AG08396 (cell line): ENCODE measurements at regions not wholly inside any gene's neighbourhood (a gene's known extent, or its start where the extent isn't known, plus 50 kb on each side); places are given as distances from the start of the nearest gene placed in this dataset.
A peak's percentile ranks its signal among the peaks of the same experiment; 100 is the strongest.
"Not testable (repeated sequence)": the region's sequence is repeated elsewhere in the genome, so short reads cannot be mapped to it uniquely, and the experiment has no call there.

Experiments used
- DNase-seq: peaks from one replicate; pipeline ENCODE4 v3.0.0; 2012; ENCODE audit warnings: low spot score, mixed read lengths

DNA sequence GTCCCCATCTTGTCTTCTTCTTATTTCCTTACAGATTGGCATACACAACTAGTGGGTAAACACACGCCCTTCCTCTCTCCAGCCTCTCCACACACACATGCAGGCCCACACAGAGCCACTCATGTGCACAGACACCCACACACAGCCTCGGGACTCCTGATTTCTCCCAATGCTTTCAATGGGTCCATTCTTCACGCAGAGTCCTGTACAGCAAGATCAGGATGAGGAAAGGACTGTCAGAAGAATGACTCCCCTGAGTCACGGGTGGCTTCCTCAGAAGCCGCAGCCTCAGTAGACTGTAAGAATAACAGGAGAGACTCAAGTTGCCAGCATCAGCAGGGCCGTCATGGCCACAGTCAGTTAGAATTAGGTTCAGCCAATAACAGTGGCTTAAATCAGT is 109.1 kb upstream of the GLI2 start:
- DNase-seq: no peak

DNA sequence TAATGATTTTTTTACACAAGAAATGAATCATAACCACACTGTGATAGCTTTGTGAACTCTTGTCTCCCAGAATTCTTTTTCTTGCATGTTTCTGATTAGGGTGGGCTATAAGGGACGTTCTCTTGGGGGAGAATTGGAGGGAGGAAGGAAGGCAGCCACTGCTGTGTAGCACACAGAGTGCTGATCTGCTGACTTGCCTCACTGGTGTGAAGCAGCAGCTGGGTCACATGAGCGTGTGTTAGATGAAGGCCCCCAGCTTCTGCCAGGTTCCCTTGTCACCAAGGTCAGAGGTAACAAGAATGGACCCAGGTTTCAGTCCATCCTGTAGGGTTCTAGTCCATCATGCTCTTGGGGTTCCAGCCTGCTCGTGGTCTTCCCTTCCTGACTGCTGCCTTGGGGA is 107.4 kb upstream of the GLI2 start:
- no peak for DNase-seq

- DNase-seq: no peak
These were observed 106.3 kb upstream of the GLI2 start for GRCh38 chr2:120629241-120629895.

- DNase-seq: no peak
These were observed 105.5 kb upstream of the GLI2 start for GRCh38 chr2:120630031-120630701.

DNA sequence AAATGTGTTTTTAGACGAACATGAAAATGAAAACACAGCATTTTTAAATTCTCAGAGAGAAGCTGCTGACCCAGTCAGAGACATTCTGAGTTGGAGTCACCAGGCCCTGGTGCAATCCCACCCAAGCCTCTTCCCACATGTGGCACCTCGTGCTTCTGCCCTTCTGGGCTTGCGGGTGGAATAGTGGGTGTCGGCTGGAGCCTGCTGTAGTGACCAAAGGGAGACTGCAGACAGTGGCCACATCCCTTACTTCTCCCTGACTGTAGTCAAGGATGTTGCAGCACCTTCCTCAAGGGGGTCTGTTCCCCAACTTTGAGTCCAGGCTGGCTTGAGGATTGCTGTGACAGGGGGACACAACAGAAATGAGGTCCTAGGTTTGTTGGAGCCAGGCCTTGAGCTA is 104.4 kb upstream of the GLI2 start:
- no peak for DNase-seq

GRCh38 chr2:120631724-120632123 is 103.9 kb upstream of the GLI2 start:
- DNase-seq: no peak

DNA sequence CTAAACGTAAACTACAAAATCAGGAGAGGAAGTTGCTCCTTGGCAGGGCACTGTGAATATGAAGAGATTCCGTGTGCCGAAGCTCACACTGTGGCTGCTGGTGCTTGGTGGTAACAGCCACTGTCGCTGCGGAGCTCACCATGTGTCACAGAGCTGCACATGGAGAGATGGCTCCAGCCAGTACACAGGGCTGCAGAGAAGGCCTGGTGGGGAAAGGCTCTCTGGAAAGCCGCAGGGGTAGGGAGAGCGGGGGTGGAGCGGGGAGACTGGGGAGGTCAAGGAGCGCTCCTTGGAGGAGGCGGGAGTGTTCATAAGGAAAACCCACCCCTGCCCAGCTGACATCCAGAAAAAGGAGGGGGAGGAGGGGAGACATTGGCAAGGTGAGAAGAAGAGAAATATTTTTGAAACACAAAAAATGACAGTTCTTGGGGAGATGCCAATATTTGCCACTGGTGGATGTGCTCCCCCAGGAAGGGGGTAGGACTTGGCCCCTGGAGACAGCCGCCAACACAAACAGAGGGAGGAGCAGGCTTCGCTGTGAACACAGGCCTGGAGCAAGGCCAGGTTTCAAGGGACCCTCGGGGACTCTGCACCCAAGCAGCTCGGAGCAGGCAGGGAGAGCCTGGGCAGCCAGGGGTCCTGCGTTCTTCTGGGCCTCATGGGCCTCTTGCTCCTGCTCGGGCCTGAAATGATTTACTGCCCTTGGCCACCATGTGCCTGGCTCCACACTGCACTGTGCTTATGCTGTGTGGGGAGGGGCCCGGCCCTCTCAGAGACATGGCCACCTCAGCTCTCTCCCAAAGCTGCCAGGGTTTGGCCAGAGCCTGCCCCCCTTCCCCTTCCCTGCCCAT is 102.6 kb upstream of the GLI2 start:
- DNase-seq: no peak

DNA sequence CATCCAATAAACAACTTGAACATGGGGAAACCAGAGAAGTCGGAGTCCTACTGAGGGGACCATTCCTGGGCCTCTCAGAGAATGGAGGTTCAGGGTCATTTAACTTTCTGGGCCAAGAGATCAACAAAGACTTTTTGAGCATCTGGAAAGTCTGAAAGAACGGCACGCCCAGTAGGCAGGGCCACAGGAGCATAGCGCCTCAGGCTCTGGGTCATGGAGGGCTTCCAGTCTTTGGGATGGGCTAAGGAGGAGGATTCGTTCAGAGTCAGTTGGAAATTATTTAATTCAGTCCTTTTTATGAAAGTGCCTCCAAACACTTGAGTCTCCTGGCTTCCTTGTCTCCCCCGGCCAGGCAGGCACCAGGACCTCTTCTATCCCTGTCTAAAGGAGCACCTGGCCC is 101.1 kb upstream of the GLI2 start:
- DNase-seq: no peak

DNA sequence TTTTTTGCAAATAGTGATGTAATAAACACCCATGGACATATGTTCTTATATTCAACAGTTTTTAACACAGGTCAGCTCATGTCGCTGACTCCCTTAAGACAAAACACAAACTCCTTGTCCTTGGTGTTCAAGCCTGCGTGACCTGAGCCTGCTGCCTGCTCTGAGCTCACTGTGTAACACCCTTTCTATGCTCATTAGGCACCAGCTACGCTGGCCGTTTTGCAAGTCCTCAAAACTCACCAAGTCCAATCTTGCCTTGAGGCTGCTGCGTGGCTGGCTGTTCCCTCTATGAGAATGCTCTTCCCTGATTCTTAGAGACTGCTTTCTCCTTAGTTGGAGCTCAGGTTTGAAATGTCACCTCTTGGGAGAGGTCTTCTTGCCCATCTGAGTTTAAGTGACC is 100.5 kb upstream of the GLI2 start:
- no peak for DNase-seq

GRCh38 chr2:120637847-120638246 is 97.8 kb upstream of the GLI2 start:
- DNase-seq: no peak

DNA sequence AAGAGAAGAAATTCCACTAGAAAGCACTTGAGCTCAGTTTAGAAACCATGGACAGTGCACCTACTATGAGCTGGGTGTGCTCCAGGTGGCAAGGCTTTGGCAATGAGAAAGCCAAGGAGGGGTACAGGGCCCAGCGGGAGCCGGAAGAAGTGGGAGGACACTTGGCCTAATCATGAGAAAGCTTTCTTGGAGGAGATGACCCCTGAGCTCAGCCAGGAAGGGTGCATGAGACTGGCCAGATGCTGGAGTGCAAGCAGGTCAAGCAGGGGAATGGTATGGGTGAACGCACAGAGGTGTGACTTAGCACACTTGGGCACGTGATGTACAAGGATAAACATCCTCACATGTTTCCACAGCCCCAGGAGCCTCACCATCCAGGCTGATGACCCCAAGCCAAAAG is 97.2 kb upstream of the GLI2 start:
- DNase-seq: no peak

DNA sequence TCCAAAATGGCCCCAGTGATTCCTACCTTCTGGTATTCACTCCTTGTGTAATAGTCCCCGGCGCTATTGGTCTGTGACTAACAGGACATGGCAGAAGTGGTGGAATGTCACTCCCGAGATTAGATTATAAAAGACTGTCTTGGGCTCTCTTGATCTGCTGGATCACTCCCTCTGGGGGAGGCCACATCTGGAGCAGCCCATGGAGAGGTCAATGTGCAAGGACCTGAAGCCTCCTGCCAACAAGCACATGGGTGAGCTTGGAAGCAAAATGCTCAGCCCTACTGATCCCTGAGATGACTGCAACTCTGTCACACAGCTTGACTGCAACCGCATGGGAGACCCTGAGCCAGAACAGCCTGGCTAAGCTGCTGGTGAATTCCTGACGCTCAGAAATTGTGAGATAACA is 94.3 kb upstream of the GLI2 start:
- no peak for DNase-seq

DNA sequence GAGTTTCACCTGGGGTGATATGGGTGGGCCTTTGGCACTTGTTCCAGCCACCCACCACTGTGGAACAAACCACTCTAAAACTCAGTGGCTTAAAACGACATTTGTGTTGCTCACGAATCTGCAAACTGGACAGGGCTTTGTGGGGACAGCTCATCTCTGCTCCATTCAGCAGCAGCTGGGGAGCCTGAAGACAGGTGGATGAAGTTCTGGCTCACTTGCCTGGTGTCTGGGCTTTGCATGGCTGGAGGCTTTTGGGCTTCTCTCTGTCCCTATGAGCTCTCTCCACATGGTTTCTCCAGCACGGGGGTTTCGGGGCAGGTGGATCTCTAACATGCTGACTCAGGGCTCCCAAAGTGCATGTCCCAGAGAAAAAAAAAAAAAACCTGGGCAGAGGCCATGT is 93.0 kb upstream of the GLI2 start:
- DNase-seq: no peak

- no peak for DNase-seq
These were observed 88.7 kb upstream of the GLI2 start for GRCh38 chr2:120646994-120647393.

DNA sequence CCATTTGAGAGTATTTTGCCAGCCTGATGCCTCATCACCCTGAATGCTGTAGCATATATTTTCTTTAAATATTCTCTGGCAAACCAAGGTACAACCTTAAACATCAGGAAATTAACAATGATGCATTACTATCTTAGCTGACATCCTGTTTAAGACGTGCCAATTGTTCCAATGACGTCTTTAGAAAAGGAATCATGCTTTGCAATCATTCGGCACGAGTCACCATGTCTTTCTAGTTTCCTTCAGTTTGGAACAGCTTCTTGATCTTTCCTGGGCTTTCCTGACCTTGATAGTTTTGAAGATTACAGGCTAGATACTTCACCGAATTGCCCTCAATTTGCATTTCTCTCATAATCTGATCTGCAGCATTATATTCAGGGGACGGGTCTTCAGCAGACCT is 88.2 kb upstream of the GLI2 start:
- peak; percentile 63 for DNase-seq

- DNase-seq: not testable (repeated sequence)
These were observed 86.3 kb upstream of the GLI2 start for GRCh38 chr2:120649381-120649780.

DNA sequence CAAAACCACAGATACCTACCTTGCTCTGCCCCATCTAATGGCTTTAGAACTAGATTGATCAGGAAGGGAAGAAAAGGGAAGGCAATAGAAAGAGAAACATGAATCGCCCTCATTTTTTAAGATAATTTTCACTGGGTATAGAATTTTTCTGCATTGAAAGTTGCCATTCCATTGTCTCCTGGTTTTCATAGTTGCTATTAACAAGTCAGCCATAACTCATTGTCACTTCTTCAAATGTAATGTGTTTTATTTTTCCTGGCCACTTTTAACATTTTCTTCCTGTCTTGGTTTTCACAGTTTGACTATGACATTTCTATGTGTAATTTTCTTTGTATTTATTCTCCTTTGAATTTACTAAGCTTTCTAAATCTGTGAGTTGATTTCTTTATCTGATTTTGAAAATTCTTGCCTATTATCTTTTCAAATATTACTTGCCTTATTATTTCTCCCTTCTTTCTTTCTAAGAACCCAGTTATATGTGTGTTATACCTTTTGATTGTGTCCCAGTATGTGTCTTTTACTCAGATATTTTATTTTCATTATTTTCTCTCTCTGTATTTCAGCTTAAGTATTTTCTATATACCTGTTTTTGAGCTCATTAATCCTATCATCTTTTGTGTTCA is 85.5 kb upstream of the GLI2 start:
- no peak for DNase-seq

DNA sequence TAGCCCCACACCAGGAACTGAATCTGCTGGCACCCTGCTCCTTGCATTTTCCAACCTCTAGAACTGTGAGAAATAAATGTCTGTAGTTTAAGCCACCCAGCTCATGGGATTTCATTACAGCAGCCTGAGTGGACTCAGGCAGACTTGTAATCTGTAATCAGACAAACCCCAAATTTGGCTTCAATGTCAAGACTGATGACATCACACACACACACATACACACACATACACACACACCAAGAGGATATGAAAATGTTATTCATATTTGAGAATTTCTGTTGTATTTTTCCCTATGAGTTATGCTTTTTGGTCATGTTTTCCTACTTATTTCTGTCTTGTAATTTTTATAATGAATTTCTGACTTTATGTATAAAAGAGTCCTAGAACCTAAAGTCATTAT is 83.8 kb upstream of the GLI2 start:
- no peak for DNase-seq

DNA sequence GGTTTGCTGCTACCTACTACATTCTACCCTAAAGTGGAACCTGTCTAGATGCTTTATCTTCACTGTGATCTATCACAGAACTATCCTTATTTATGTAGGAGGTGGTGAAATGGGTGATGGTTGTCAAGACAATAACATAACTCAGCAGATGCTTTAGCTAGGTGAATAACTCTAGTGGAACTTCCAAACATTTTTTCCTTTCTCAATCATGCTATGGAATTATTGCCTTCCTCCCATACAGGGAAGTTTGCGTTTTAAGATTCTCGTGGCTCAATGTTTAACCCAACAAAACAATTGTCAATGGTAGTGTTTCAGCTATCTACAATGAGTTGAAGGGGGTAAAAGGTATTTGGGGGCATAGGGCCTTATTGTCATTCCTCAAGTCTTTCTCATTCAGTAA is 82.6 kb upstream of the GLI2 start:
- DNase-seq: peak; percentile 29

- DNase-seq: no peak
These were observed 81.8 kb upstream of the GLI2 start for GRCh38 chr2:120653871-120654270.

- DNase-seq: no peak
These were observed 81.1 kb upstream of the GLI2 start for GRCh38 chr2:120654381-120655134.
